Psoas muscle (tissue), 7 donors: ENCODE measurements at regions not wholly inside any gene's neighbourhood (a gene's known extent, or its start where the extent isn't known, plus 50 kb on each side); places are given as distances from the start of the nearest gene placed in this dataset.

Experiments
- ATAC-seq, 4 donors: fragments of 200-7000 bp; cut with Tn5 transposase; one replicate each; pipeline ENCODE4 v1.9.1; 2020; ENCODE audit warnings: moderate library complexity in 3 of 4, mild to moderate bottlenecking in 2 of 4
- DNase-seq, 2 donors: peaks; one replicate each; pipeline ENCODE4 v3.0.0-alpha.2; 2020
- H3K27ac ChIP-seq: fragments of 200-600 bp; one replicate; pipeline ENCODE4 v1.8.0; 2022
- H3K27me3 ChIP-seq, 3 donors: fragments of 200-600 bp in 1 of 3; one replicate each; pipeline versions ENCODE4 v1.6.1 to v1.8.0; 2013 to 2022; ENCODE audit warnings: low read length in 2 of 3, mild to moderate bottlenecking in 2 of 3, moderate library complexity in 1 of 3; ENCODE audit not compliant: insufficient read depth in 3 of 3
- H3K36me3 ChIP-seq, 2 donors: fragments of 200-600 bp in 1 of 2; one replicate each; pipeline versions ENCODE4 v1.6.1 to v1.8.0; 2013 to 2022; ENCODE audit warnings: low read depth in 1 of 2, mild to moderate bottlenecking in 1 of 2, moderate library complexity in 1 of 2; ENCODE audit not compliant: insufficient read depth in 1 of 2
- H3K4me1 ChIP-seq: fragments of 200-600 bp; one replicate; pipeline ENCODE4 v1.8.0; 2022
- H3K4me3 ChIP-seq: fragments of 200-600 bp; one replicate; pipeline ENCODE4 v1.8.0; 2022; ENCODE audit warnings: mild to moderate bottlenecking
- H3K9me3 ChIP-seq: fragments of 200-600 bp; one replicate; pipeline ENCODE4 v1.8.0; 2022
- CTCF ChIP-seq: fragments of 200-600 bp; IDR thresholded peaks from one replicate; pipeline ENCODE4 v1.8.0; 2022; ENCODE audit warnings: antibody characterized with exemption
- WGBS, 3 donors: extraction: QIAGEN DNeasy Blood & Tissue Kit; methylation state at CpG; one replicate each; pipeline versions ENCODE4 v1.1.6 to v1.1.7; 2013; 5-methylcytosine and 5-hydroxymethylcytosine counted together
- intact Hi-C, 2 donors: fragments of 100-400 bp; cut with DNase I; formaldehyde crosslinking; loops; one replicate each; pipeline versions ENCODE4 v1.11.0 to v1.14.2; 2022
- donor health status: healthy with polysubstance abuse.
- donor health status: DM: no; HTN: no; CAD: no; lungs with moderate emphysema.
- donor health status: Bipolar disorder and iron deficiency.
- donor health status: healthy.
- donor health status: DM: yes; HTN: yes; CAD: no.
- donor health status: DM: no; HTN: no; CAD: no.
- donor health status: DM: yes; HTN: yes; CAD: no.

- no peak overlapping the region for H3K4me3 ChIP-seq
- no peak for TF ChIP-seq CTCF
- WGBS, 3 donors: 74 to 77% (median 74%) methylated on average over 3 of the region's 3 CpGs
- H3K36me3 ChIP-seq: no peaks in the 10 kb centered on the region
- no peak for DNase-seq
- H3K27ac ChIP-seq: no peak overlapping the region
- H3K4me1 ChIP-seq: no peaks in the 10 kb centered on the region
- intact Hi-C loops: no loop called here
- no peaks in the 10 kb centered on the region for H3K27me3 ChIP-seq
- no peak for ATAC-seq
- H3K9me3 ChIP-seq: no peaks in the 10 kb centered on the region
Measured at GRCh38 chr1:79460773-79461436, 454.4 kb upstream of the ADGRL4 start.

GRCh38 chr1:79457562-79458224 is 451.2 kb upstream of the ADGRL4 start:
- H3K36me3 ChIP-seq: no peaks in the 10 kb centered on the region
- H3K9me3 ChIP-seq: no peaks in the 10 kb centered on the region
- DNase-seq (no peak), ATAC-seq (no peak)
- H3K4me3 ChIP-seq: no peak overlapping the region
- WGBS, 3 donors: 65 to 73% (median 66%) methylated on average over 5 of the region's 5 CpGs
- no peaks in the 10 kb centered on the region for H3K4me1 ChIP-seq
- no peak overlapping the region for H3K27ac ChIP-seq
- TF ChIP-seq CTCF: no peak
- intact Hi-C loops: no loop called here
- no peaks in the 10 kb centered on the region for H3K27me3 ChIP-seq

- H3K36me3 ChIP-seq: no peaks in the 10 kb centered on the region
- ATAC-seq (no peak), DNase-seq (no peak)
- H3K27me3 ChIP-seq: no peaks in the 10 kb centered on the region
- 49 to 72% (median 49%) methylated on average over 2 of the region's 2 CpGs for WGBS, 3 donors
- no peak overlapping the region for H3K27ac ChIP-seq
- no peak for TF ChIP-seq CTCF
- no peaks in the 10 kb centered on the region for H3K4me1 ChIP-seq
- intact Hi-C loops: no loop called here
- H3K9me3 ChIP-seq: no peaks in the 10 kb centered on the region
- no peak overlapping the region for H3K4me3 ChIP-seq
Measured at GRCh38 chr1:79448426-79448825, 441.9 kb upstream of the ADGRL4 start.

- no peak overlapping the region for H3K27ac ChIP-seq
- WGBS, 3 donors: 73 to 76% (median 76%) methylated on average over 2 of the region's 2 CpGs
- DNase-seq (no peak), ATAC-seq (no peak)
- no peak overlapping the region for H3K4me3 ChIP-seq
- no peaks in the 10 kb centered on the region for H3K9me3 ChIP-seq
- no peaks in the 10 kb centered on the region for H3K27me3 ChIP-seq
- H3K36me3 ChIP-seq: no peaks in the 10 kb centered on the region
- TF ChIP-seq CTCF: no peak
- intact Hi-C loops: no loop called here
- H3K4me1 ChIP-seq: no peaks in the 10 kb centered on the region
Measured at GRCh38 chr1:79441238-79441637, 434.7 kb upstream of the ADGRL4 start.
